NCI-H2196 treated with DMSO at 0.1 percent for 48 hours (cell line): ENCODE measurements at regions not wholly inside any gene's neighbourhood (a gene's known extent, or its start where the extent isn't known, plus 50 kb on each side); places are given as distances from the start of the nearest gene placed in this dataset.
A peak's percentile ranks its signal among the peaks of the same experiment; 100 is the strongest.

Source experiments
- DNase-seq: peaks from one replicate; lab custom pipeline; 2025; ENCODE audit not compliant: unreplicated experiment; lab: John Stamatoyannopoulos, UW

DNA sequence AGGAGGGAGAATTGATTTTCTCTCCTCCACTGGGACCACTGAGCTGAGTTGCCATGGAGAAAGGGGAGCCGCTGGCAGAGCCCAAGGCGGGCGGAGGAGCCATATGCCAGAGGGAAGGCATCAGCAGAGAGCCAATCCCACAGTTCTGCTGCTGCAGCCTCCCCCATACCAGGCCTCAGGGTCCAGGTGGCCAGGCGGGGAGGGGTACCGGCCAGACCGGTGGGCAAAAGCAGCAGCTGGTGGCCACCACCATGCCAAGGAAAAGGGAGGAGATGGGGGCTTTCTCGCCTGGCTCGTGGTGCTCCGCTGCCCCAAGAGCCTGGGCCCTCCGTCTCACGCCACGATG is 72.8 kb downstream of the PITPNM2 start:
- no peak for DNase-seq

DNA sequence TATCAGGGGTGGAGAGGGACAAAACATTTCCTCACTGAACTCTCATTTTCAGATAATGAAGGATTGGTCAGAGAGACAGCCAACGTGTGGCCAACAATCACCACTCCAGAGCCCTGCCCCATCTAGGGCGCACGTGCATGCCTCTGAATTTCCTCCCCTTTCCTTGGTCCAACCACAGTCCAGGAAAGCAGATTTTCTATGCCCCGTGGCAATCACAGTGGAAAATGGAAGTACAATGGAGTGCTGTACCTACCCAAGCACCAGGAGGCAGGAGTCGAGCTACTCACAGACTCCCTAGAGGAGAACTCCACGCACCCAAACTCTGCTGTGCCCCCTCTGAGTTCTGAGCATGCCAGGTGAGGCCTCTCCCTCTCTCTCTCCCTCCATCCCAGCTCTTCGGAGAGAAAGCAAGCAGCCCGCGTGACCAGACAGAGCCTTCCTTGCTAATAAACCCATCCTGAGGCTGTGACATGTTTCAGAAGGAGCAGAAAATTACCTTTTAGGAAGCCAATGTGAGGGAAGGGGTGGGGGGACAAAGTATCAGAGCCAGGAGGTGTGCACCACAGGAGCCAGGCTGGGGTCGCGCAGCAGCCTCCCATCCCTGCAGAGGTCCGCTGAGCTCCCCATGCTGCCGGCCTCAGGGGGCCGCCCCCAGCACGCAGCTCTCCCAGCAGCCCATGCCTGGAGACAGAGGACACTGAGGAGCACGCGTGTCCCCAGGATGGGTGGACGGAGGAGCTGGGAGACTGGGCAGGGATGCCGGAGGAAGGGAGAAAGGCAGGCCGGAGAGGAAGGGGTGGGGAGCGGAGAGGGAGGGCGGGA is 73.4 kb downstream of the PITPNM2 start:
- no peak for DNase-seq

DNA sequence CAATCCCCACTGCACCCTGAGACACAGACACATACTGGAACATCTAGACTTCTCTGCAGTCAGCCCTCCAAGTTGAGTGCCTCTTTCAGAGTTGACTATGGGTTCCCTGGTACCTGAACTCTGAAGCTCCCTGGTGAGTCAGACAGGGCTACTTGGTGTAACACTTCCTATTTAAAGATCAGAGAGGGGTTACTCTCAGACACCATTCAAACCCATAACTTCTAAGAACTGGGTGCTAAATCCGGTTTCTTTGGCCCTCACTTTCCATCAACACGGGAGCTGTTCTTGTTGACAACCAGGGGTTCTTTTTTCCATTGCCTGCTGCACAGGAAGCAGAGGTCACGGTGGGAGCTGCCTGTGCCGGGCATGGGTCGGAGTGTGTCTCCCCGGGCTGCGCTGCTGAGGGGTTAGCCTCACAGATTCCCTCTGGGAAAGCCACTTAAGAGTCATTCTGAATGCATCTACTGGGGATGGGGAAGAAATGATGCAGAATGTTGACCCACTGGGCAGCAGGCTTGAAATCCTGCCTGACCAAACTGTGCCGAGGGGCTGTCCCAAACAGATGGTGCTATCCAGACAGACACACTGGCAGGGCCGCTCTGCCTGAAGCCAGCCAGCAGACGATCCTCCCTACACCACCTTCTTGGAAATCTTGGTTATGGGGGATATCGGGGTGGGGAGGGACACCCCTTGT is 74.1 kb downstream of the PITPNM2 start:
- no peak for DNase-seq

DNA sequence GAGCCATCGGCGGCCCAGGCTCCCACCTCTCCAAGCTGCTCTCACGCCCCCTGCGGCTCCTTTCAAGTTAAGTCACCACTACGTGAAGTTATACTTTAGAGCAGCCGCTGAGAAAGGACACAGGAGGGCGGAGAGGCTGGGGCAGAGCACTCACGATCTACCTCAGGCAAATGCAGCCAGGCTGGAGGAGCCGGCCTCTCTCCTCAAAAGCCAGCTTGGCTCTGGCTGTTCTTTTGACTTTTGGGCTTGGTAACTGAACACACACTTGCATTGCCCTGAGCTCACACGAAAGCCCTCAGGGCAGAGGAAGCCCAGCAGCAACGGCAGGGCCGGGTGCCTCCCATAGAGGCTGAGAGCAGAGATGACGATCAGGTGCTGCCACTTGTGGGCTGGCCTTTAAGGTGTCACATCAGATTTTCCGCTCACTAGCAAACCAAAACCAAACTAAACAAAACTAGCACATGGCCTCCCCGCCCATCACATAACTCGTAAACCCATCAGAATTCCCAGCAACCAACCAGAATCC is 75.2 kb downstream of the PITPNM2 start:
- DNase-seq = no peak

DNA sequence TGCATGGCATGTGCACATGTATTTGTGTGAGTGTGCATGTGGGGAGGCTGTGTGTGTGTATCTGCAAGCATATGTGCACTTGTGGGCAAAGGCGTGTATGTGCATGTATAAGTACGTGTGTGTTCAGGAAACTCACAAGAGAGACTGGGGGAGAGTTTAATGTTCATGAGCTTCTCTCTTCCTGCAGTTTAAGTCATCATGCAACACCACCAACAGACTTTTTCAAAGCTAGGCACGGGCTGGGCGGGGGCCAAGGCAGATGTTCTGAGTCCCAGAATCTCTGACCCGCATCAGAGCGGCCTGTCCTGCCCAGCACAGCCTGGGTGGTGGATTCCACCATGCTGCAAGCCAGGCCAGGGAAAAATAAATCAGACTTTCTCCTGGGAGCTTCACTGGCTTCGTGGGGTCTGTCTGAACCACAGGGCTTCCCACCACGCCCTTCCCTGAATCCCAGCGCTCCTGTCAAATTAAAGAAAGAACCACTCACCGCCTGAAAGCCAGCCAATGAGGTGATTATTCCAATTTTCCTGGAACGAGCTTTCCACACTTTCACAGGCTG is 75.7 kb downstream of the PITPNM2 start:
- DNase-seq = no peak

DNA sequence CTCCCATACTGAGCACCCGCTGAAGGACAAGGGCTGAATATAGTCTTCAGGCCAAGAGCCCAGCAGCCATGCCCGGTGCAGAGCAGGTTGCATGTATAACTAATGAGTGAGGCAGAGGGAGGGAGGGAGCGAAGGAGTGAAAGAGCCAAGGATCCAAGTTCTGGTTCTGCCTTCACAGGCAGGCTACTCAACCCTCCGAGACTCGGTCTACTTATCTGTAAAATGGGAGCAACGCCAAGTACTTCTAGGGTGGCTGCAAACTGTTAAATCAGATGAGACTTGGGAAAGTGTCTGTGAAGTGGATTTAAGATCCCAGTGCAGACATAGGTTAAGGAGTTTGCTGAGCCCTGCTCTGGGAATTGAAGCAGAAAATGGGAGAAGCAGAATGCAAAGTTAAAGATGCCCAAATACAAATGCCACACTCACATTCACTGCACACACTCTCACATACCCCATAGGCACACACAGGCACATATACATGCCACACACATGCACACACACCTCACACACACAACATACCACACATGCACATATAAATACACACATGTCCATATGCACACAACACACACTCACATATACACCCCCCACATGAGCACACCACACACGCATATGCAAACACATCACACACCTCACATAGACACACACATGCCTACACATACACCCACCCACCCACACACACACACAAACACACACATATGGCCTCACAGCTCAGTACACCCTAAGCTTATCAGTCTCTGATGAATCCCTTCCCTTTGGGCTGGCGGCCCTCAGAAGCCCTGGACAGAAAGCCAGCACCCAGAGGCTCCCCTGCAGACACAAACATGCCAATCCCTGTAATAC is 76.7 kb downstream of the PITPNM2 start:
- no peak for DNase-seq

DNA sequence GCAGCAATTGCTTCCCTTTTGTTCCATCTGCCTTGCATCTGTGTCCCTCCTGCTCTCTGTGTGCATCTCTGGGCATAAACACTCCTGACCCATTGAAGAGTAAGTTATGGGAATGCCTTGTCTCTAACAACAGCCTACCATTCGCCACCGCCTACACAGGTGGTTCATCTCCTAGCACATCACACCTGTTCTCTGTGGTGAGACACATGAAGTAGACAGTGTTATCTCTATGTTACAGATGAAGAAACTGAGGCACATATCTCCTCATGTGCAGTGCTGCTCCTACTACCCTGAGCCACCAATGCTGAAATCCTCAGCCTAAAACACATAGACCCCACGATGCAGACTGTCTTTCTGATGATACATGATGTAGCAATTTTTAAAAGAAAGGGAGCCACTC is 77.6 kb downstream of the PITPNM2 start:
- no peak for DNase-seq

DNA sequence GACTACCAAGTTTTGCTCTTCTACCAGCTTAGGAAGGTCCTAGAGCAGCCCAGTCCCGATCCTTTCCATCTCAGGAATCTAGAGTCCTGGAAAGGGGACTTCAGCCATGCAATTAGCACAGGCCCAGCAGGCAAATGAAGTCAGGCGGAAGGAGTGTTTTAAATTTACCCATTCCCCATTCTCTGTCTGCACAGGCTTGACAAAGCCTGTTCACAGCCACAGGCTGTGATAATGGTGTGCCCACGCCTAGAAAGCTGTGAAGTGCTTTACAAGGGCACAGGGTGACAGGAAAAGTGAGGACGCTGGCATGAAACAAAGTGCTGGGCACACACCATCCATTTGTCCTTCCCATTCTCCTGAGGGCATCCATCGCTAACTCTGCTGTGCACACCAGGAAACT is 79.0 kb downstream of the PITPNM2 start:
- no peak for DNase-seq

DNA sequence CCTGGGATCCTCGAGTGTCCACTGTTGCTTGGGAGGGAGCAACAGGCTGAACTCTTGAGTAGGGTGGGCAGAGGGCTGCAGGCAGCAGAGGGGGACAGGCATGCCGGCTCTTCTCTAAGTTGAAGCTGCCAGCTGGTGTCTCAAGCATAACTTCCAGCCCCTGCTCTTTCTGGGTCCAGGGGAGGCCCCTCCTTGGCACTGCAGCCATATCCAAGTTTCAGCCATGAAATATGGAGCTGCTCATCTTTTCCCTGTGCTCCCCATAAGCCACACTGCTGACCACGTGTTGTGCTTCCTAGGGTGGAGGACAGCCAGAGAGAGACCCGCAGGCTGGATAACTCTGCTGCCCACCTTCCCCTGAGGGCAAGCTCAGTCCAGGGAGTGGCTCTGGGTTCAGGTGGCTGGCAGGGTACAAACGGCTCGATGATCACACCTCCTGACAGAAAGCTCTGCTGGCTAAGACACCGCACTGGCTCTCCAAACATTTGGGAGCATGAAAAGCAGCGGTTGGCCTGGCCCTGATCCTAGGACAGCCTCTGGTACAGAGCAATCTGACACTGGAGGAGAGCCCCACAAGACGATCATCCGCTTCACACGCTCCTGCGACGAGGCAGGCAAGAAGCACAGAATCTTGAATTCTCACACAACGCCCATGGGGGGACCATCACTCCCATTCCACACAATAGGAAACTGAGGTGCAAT is 79.6 kb downstream of the PITPNM2 start:
- no peak for DNase-seq

DNA sequence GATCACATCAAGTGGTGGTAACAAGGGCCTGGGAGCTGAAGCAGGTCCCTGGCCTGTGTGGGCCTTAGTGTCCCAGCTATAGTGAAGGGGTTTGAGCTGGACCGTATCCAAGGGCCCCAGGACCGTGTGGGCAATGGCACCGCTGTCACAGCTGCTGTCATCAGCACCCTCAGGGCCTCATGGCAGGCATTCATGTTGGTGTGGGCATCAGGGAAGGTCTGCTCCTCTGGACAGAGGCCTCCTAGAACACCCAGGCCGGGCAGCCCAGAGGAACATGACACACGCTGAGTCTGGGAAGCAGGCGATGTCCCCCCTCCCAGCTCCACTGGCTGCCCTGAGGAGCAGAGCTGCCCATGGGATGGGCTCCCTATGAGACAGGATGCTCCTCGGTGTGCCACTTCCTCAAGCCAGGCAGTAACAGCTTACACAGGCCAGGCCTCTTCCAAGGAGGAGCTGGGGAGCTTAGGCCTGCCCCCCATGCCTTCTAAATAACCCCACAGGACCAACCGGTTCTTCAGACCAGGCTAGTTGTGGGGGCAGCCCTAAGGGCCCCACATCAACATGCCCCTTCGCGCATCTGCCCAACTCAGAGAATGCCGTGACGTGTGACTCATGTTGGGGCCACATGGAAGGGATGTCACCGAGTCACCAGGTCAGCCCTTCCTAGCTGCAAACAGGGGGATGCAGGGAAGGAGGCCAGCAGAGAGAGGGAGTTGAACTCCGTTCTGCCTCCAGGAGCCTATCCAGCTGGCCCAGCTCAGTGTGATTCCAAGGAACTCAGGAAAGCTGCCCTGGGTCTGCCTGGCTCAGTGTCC is 80.4 kb downstream of the PITPNM2 start:
- DNase-seq = no peak

DNA sequence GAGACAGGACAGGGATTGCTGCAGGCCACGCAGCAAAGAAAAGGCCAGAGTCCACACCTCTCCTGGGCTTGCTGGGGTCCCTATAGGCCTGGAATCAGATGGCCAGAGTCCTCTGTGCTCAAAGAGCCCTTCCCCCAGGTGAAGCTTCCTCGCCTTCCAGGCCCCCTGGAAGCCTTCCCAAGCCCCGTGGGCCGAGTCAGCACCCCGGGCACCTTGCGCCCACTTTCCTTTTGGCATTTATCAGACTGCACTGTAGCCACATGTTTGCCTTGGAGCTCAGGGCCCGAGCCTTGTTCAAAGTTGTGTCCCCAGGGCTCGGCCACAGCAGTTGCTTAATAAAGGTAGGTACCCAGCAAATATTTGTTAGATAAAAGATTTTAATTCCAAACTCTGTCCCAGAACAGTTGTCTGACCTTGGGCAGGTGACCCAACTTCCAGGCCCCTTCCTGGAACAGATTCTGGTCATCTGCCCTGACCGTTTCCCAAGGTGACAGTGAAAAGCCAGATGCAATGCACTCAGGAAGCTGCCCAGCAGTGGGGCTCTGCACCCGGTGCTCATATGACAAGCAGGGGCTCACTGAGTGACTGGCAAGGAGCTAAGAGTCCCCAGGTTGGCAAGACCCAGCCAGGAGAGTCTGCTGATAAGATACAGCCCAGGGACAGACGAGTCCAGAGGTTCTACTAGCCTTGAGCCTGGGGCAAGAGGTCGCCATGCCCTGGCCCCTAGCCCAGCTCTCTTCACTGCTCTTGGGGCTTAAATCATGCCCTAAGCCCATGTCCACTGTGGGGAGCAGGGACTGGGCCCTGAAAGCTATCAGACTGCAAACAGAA is 81.2 kb downstream of the PITPNM2 start:
- DNase-seq = no peak

DNA sequence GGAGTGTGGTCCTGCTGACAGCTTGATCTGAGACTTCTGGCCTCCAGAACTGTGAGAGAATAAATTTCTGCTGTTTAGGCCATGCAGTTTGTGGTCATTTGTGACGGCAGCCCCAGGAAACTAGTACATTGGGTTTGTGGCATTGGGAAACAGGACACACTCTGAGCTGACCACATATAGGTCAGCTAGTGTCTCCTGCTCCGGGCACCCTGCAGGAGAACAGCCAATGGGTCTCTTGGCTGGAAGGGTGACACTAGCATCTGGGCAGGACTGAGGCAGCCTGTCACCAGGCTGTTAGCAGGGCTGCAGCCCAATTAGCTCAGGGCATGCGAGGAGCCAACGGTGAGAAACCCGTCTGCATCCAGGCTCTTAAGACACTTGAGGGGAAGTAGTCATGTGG is 83.2 kb downstream of the PITPNM2 start:
- no peak for DNase-seq

DNA sequence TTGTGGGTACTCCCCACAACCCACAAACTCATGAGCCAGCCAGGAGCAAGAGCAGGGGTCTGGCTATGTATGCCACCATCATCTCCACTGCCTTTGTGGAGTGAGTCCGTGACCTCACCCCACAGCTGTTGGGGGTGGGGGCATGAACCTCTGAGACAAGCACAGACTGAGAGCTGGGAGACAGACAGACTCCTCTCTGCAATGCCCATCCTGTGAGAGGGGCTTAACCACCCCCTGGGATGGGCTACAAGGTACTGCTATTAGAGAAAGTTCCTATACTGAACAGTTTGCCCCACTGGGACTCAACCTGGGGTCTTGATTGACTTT is 84.5 kb downstream of the PITPNM2 start:
- no peak for DNase-seq

DNA sequence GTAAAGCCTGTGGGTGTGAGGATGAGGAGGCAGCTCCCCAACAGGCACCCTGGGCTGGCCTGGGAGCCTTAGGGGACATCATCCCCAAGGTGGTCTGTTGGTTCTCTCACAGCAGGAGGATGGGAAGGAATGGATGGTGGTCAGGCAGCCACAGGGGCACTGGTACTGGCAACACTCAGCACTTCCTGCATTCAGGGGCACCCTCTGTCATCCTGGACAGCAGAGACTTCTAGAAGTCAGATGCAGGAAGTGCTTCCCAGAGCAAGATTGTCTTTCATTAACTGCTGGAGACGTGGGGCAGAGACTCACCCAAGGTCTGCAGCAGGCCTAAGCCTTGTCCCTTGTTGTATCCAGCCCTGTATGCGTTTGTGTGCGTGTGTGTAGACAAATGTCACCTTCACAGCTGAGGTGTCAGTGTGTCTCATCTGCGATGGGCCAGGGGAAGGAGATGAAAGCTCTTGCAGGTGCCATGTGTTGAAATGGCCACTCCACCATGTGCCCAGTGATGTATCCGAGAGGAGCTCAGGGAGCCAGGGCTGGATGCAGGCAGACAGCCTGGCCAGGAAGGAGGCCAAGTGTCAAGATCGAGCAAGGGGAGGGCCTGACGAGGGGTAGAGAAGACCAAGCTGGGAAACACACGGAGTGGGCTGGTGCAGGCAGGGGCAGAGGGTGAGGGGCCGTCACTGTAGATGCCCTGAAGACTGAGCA is 85.1 kb downstream of the PITPNM2 start:
- no peak for DNase-seq

DNA sequence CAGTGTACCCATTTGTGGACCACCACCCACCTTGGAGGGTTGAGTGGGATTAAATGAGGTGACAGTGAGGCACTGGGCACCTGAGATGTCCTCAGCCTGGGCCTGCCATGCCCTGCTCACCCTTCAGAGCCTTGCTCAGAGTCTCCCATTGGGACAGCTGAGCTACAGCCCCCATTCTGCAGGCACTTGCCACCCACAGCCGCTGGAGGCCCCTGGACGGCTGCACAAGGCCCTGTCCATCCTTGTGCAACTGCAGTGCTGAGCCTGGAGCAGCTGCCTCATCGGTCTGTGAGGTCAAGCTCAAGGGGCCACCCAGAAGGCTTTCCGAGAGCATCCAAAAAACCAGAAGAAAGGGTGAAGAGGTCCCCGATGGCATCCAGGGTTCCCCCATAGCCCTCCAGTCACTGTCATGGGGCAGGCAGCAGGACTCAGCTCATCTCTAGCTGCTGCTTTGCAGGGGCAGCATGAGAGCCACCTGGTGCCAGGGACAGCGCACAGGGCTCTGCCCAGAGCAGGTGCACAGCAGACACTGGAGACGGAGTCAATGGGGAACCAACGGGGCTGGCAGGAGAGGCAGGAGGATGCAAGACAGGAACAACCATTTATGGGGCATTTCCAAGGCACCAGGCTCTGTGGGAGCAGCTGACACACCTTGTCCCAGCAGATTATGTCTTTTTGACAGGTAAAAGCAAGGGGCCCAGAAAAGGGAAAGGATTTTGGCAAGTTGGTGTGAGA is 84.6 kb downstream of the ARL6IP4 start:
- DNase-seq = peak; percentile 36

DNA sequence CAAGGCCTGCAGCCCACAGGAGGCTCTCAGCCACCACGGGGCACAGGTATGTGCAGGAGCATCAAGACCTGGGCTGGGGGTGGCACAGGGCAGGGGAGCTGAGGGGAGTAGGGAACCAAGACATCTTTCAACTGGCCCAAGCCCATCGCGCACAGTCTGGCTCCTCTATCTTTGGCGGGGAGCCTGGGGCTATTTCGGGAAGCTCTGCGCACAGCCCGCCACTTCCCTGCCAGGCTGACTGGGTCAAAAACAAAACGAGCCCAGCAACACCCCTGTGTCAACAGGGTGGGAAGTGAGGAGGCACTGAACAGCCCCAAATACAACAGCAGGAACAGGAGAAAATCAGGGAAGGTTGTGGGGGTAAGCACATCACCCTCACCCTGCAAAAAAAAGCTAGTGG is 83.9 kb downstream of the ARL6IP4 start:
- no peak for DNase-seq

DNA sequence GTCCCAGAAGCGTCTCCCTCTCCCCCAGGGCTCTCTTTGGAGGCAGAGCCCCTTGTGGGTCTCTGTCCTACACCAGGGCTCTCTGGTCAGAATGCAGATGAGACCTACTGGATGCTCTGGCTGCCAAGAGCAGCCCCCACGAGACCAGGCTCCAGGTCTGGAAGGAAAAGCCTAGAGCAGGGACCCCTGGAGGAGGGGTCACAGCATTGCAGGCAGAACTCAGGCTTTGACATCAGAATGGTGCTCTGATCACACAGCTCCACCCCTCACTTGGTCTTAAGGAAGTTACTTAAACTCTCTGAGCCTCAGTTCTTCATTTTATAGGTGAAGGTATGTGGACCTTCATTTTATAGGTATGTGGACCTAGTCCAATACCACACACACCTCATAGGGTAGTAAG is 83.1 kb downstream of the ARL6IP4 start:
- DNase-seq = no peak
